ENCODE measurements at regions not wholly inside any gene's neighbourhood (a gene's known extent, or its start where the extent isn't known, plus 50 kb on each side); places are given as distances from the start of the nearest gene placed in this dataset.

- DNase-seq (ENCODE audit: low read depth, low spot score) = no peak
- Histone ChIP-seq H3K36me3 (ENCODE audit: insufficient read depth, low read length) (no peaks in the 10 kb centered on the region), H3K9ac (ENCODE audit: insufficient read length) (no peak overlapping the region), H3K27ac (no peak overlapping the region), H3K4me3 (no peak overlapping the region), H3K9me3 (ENCODE audit: low read depth, low read length) (no peaks in the 10 kb centered on the region)
- TF ChIP-seq FOXP2 (optimal IDR thresholded peaks at IDR 0.05; ENCODE audit: control extremely low read depth, extremely low read length, insufficient read depth) = no peak
- TF ChIP-seq POLR2AphosphoS5 (IDR thresholded peaks at IDR 0.05; ENCODE audit: borderline replicate concordance, low read depth, low read length) = no peak
Observed at GRCh38 chr5:145068721-145069120, 766.4 kb downstream of the PRELID2 start.

- Histone ChIP-seq H3K36me3 (ENCODE audit: insufficient read depth, low read length) (no peaks in the 10 kb centered on the region), H3K9ac (ENCODE audit: insufficient read length) (no peak overlapping the region), H3K9me3 (ENCODE audit: low read depth, low read length) (no peaks in the 10 kb centered on the region), H3K4me3 (no peak overlapping the region), H3K27ac (no peak overlapping the region)
- TF ChIP-seq FOXP2 (optimal IDR thresholded peaks at IDR 0.05; ENCODE audit: control extremely low read depth, extremely low read length, insufficient read depth) (no peak), EZH2 (IDR thresholded peaks at IDR 0.05) (no peak), POLR2AphosphoS5 (IDR thresholded peaks at IDR 0.05; ENCODE audit: borderline replicate concordance, low read depth, low read length) (no peak)
- no peak for DNase-seq (ENCODE audit: low read depth, low spot score)
Observed at GRCh38 chr5:145062280-145063062, 772.7 kb downstream of the PRELID2 start.

- H3K27ac ChIP-seq = no peak overlapping the region
- H3K9me3 ChIP-seq (ENCODE audit: low read depth, low read length) = no peaks in the 10 kb centered on the region
- no peak overlapping the region for H3K9ac ChIP-seq (ENCODE audit: insufficient read length)
- H3K4me3 ChIP-seq = no peak overlapping the region
- TF ChIP-seq POLR2AphosphoS5 (IDR thresholded peaks at IDR 0.05; ENCODE audit: borderline replicate concordance, low read depth, low read length) = no peak
- TF ChIP-seq EZH2 (IDR thresholded peaks at IDR 0.05) = no peak
- TF ChIP-seq FOXP2 (optimal IDR thresholded peaks at IDR 0.05; ENCODE audit: control extremely low read depth, extremely low read length, insufficient read depth) = no peak
- no peaks in the 10 kb centered on the region for H3K36me3 ChIP-seq (ENCODE audit: insufficient read depth, low read length)
- DNase-seq (ENCODE audit: low read depth, low spot score) = no peak
Observed at GRCh38 chr5:145056800-145057199, 778.3 kb downstream of the PRELID2 start.

GRCh38 chr5:145050181-145050580, 785.0 kb downstream of the PRELID2 start:
- Histone ChIP-seq H3K9ac (ENCODE audit: insufficient read length) (no peak overlapping the region), H3K9me3 (ENCODE audit: low read depth, low read length) (no peaks in the 10 kb centered on the region), H3K27ac (no peak overlapping the region), H3K4me3 (no peak overlapping the region), H3K36me3 (ENCODE audit: insufficient read depth, low read length) (no peaks in the 10 kb centered on the region)
- TF ChIP-seq FOXP2 (optimal IDR thresholded peaks at IDR 0.05; ENCODE audit: control extremely low read depth, extremely low read length, insufficient read depth) (no peak), EZH2 (IDR thresholded peaks at IDR 0.05) (no peak), POLR2AphosphoS5 (IDR thresholded peaks at IDR 0.05; ENCODE audit: borderline replicate concordance, low read depth, low read length) (no peak)
- no peak for DNase-seq (ENCODE audit: low read depth, low spot score)

GRCh38 chr5:145044970-145045369, 790.2 kb downstream of the PRELID2 start:
- no peak for DNase-seq (ENCODE audit: low read depth, low spot score)
- no peak overlapping the region for H3K9ac ChIP-seq (ENCODE audit: insufficient read length)
- no peak for TF ChIP-seq EZH2 (IDR thresholded peaks at IDR 0.05)
- TF ChIP-seq FOXP2 (optimal IDR thresholded peaks at IDR 0.05; ENCODE audit: control extremely low read depth, extremely low read length, insufficient read depth) = no peak
- TF ChIP-seq POLR2AphosphoS5 (IDR thresholded peaks at IDR 0.05; ENCODE audit: borderline replicate concordance, low read depth, low read length) = no peak
- H3K4me3 ChIP-seq = no peak overlapping the region
- H3K9me3 ChIP-seq (ENCODE audit: low read depth, low read length) = no peaks in the 10 kb centered on the region
- H3K36me3 ChIP-seq (ENCODE audit: insufficient read depth, low read length) = no peaks in the 10 kb centered on the region
- no peak overlapping the region for H3K27ac ChIP-seq

- TF ChIP-seq FOXP2 (optimal IDR thresholded peaks at IDR 0.05; ENCODE audit: control extremely low read depth, extremely low read length, insufficient read depth) (no peak), EZH2 (IDR thresholded peaks at IDR 0.05) (no peak), POLR2AphosphoS5 (IDR thresholded peaks at IDR 0.05; ENCODE audit: borderline replicate concordance, low read depth, low read length) (no peak)
- DNase-seq (ENCODE audit: low read depth, low spot score) = no peak
- no peak overlapping the region for H3K27ac ChIP-seq
- no peak overlapping the region for H3K4me3 ChIP-seq
- H3K9me3 ChIP-seq (ENCODE audit: low read depth, low read length) = no peaks in the 10 kb centered on the region
- no peaks in the 10 kb centered on the region for H3K36me3 ChIP-seq (ENCODE audit: insufficient read depth, low read length)
- no peak overlapping the region for H3K9ac ChIP-seq (ENCODE audit: insufficient read length)
Observed at GRCh38 chr5:145028626-145029025, 806.5 kb downstream of the PRELID2 start.

- Histone ChIP-seq H3K4me3 (no peak overlapping the region), H3K27ac (no peak overlapping the region), H3K9me3 (ENCODE audit: low read depth, low read length) (no peaks in the 10 kb centered on the region), H3K9ac (ENCODE audit: insufficient read length) (no peak overlapping the region), H3K36me3 (ENCODE audit: insufficient read depth, low read length) (no peaks in the 10 kb centered on the region)
- TF ChIP-seq POLR2AphosphoS5 (IDR thresholded peaks at IDR 0.05; ENCODE audit: borderline replicate concordance, low read depth, low read length) (no peak), EZH2 (IDR thresholded peaks at IDR 0.05) (no peak), FOXP2 (optimal IDR thresholded peaks at IDR 0.05; ENCODE audit: control extremely low read depth, extremely low read length, insufficient read depth) (no peak)
- DNase-seq (ENCODE audit: low read depth, low spot score) = no peak
Observed at GRCh38 chr5:145027286-145027685, 807.9 kb downstream of the PRELID2 start.

- Histone ChIP-seq H3K27ac (no peak overlapping the region), H3K9me3 (ENCODE audit: low read depth, low read length) (no peaks in the 10 kb centered on the region), H3K9ac (ENCODE audit: insufficient read length) (no peak overlapping the region), H3K4me3 (no peak overlapping the region), H3K36me3 (ENCODE audit: insufficient read depth, low read length) (no peaks in the 10 kb centered on the region)
- no peak for DNase-seq (ENCODE audit: low read depth, low spot score)
- no peak for TF ChIP-seq POLR2AphosphoS5 (IDR thresholded peaks at IDR 0.05; ENCODE audit: borderline replicate concordance, low read depth, low read length)
- no peak for TF ChIP-seq EZH2 (IDR thresholded peaks at IDR 0.05)
- TF ChIP-seq FOXP2 (optimal IDR thresholded peaks at IDR 0.05; ENCODE audit: control extremely low read depth, extremely low read length, insufficient read depth) = no peak
Observed at GRCh38 chr5:145025775-145026174, 809.4 kb downstream of the PRELID2 start.

- Histone ChIP-seq H3K36me3 (ENCODE audit: insufficient read depth, low read length) (no peaks in the 10 kb centered on the region), H3K4me3 (no peak overlapping the region), H3K9ac (ENCODE audit: insufficient read length) (no peak overlapping the region), H3K9me3 (ENCODE audit: low read depth, low read length) (no peaks in the 10 kb centered on the region), H3K27ac (no peak overlapping the region)
- DNase-seq (ENCODE audit: low read depth, low spot score) = no peak
- no peak for TF ChIP-seq FOXP2 (optimal IDR thresholded peaks at IDR 0.05; ENCODE audit: control extremely low read depth, extremely low read length, insufficient read depth)
- no peak for TF ChIP-seq EZH2 (IDR thresholded peaks at IDR 0.05)
- TF ChIP-seq POLR2AphosphoS5 (IDR thresholded peaks at IDR 0.05; ENCODE audit: borderline replicate concordance, low read depth, low read length) = no peak
Observed at GRCh38 chr5:145015146-145015545, 820.0 kb downstream of the PRELID2 start.

Measured in SK-N-MC (cell line).